H1 (cell line): ENCODE measurements at regions not wholly inside any gene's neighbourhood (a gene's known extent, or its start where the extent isn't known, plus 50 kb on each side); places are given as distances from the start of the nearest gene placed in this dataset.

Source experiments
- CTCF ChIA-PET: fragments of 300-600 bp; sonication (Branson Sonifier 250); formaldehyde crosslinking; loops from one replicate; lab custom pipeline; 2021; ENCODE audit not compliant: partially characterized antibody; lab: Charles Lee
- POLR2A ChIA-PET: fragments of 300-600 bp; sonication (Branson Sonifier 250); formaldehyde crosslinking; loops from one replicate; lab custom pipeline; 2021; ENCODE audit warnings: inconsistent platforms; ENCODE audit not compliant: partially characterized antibody; lab: Charles Lee
- DNase-seq, 2 experiments: peaks; one replicate each; pipeline versions ENCODE4 v3.0.0 to v3.0.0-alpha.2; 2010 to 2022; ENCODE audit warnings: low spot score in 2 of 2, low read depth in 1 of 2, mixed read lengths in 1 of 2
- FAIRE-seq: peaks from 2 replicates; lab custom pipeline; 2011; peaks lifted over from hg19 to GRCh38; lab: Jason Lieb, UNC
- H2AFZ ChIP-seq: 2 replicates; pipeline ENCODE4 v1.8.1; 2012; ENCODE audit warnings: low read length, inconsistent platforms
- H2AK5ac ChIP-seq: 2 replicates; pipeline ENCODE4 v1.6.1; 2013; ENCODE audit warnings: low read depth, low read length
- H2BK120ac ChIP-seq: replicated peaks from 2 replicates; pipeline ENCODE3; 2013; ENCODE audit warnings: low read depth, low read length, inconsistent platforms
- H2BK12ac ChIP-seq: 2 replicates; pipeline ENCODE4 v1.6.1; 2013; ENCODE audit warnings: low read depth, low read length
- H2BK15ac ChIP-seq: 2 replicates; pipeline ENCODE4 v1.6.1; 2013; ENCODE audit warnings: low read length
- H2BK20ac ChIP-seq: 2 replicates; pipeline ENCODE4 v1.6.1; 2013; ENCODE audit warnings: low read length
- H2BK5ac ChIP-seq: 2 replicates; pipeline ENCODE4 v1.6.1; 2013; ENCODE audit warnings: low read depth, low read length
- H3K14ac ChIP-seq: 2 replicates; pipeline ENCODE4 v1.6.1; 2013; ENCODE audit warnings: inconsistent platforms; ENCODE audit not compliant: insufficient read length
- H3K18ac ChIP-seq: 2 replicates; pipeline ENCODE4 v1.6.1; 2013; ENCODE audit warnings: low read length; ENCODE audit errors: extremely low read depth
- H3K23ac ChIP-seq: 2 replicates; pipeline ENCODE4 v1.6.1; 2013; ENCODE audit warnings: inconsistent platforms; ENCODE audit not compliant: insufficient read length
- H3K23me2 ChIP-seq: 2 replicates; pipeline ENCODE4 v1.6.1; 2013; ENCODE audit warnings: low read depth, low read length
- H3K27ac ChIP-seq: 2 replicates; pipeline ENCODE4 v1.6.1; 2011; ENCODE audit warnings: low read depth, low read length, inconsistent platforms
- H3K27me3 ChIP-seq, 4 experiments: replicated peaks in 1 of 4; 1 replicate in 1 of 4; 2 replicates in 3 of 4; pipeline versions ENCODE4 v1.6.1 to v1.8.1; 2011 to 2013; ENCODE audit warnings: low read length in 3 of 4, mild to moderate bottlenecking in 3 of 4, inconsistent platforms in 2 of 4, mixed read lengths in 2 of 4, moderate library complexity in 1 of 4; ENCODE audit not compliant: control insufficient read depth in 3 of 4, insufficient read depth in 3 of 4; ENCODE audit errors: extremely low read depth in 1 of 4
- H3K36me3 ChIP-seq, 4 experiments: 2 replicates each; pipeline versions ENCODE4 v1.6.1 to v1.8.1; 2011 to 2013; ENCODE audit warnings: mild to moderate bottlenecking in 4 of 4, low read length in 3 of 4, moderate library complexity in 2 of 4, control low read depth in 1 of 4, inconsistent platforms in 1 of 4; ENCODE audit not compliant: insufficient read depth in 4 of 4, control insufficient read depth in 2 of 4
- H3K4ac ChIP-seq: replicated peaks from 2 replicates; pipeline ENCODE3; 2013; ENCODE audit warnings: low read length, low read depth, mixed read lengths, inconsistent platforms; ENCODE audit not compliant: insufficient read length
- H3K4me1 ChIP-seq, 4 experiments: replicated peaks in 1 of 4; 1 replicate in 1 of 4; 2 replicates in 3 of 4; pipeline versions ENCODE4 v1.6.1 to v1.8.1; 2011 to 2013; ENCODE audit warnings: low read length in 3 of 4, inconsistent platforms in 2 of 4, mixed read lengths in 1 of 4; ENCODE audit not compliant: insufficient read depth in 4 of 4, control insufficient read depth in 3 of 4
- H3K4me2 ChIP-seq, 2 experiments: 2 replicates each; pipeline versions ENCODE4 v1.6.1 to v1.8.1; 2011 to 2013; ENCODE audit warnings: low read depth in 2 of 2, low read length in 2 of 2, control low read depth in 1 of 2, inconsistent platforms in 1 of 2, mild to moderate bottlenecking in 1 of 2; ENCODE audit not compliant: insufficient read depth in 1 of 2
- H3K4me3 ChIP-seq, 4 experiments: fragments of 200-600, 300-600 bp in 1 of 4; sonication (generic), shearing (Covaris generic), sonication (Bioruptor Twin) in 1 of 4; 2 replicates each; pipeline versions ENCODE4 v1.5.1 to v1.8.1; 2011 to 2016; ENCODE audit warnings: low read length in 4 of 4, low read depth in 3 of 4, control low read depth in 2 of 4, inconsistent platforms in 2 of 4, mild to moderate bottlenecking in 2 of 4, mixed read lengths in 1 of 4, moderate library complexity in 1 of 4; ENCODE audit not compliant: insufficient read depth in 2 of 4; ENCODE audit errors: extremely low read depth in 1 of 4
- H3K56ac ChIP-seq: replicated peaks from 2 replicates; pipeline ENCODE3; 2013; ENCODE audit warnings: low read depth, mild to moderate bottlenecking, mixed read lengths, low read length, inconsistent platforms; ENCODE audit not compliant: insufficient read length
- H3K79me1 ChIP-seq: 2 replicates; pipeline ENCODE4 v1.6.1; 2013; ENCODE audit warnings: low read depth, low read length, control low read depth
- H3K79me2 ChIP-seq, 2 experiments: 2 replicates each; pipeline versions ENCODE4 v1.6.1 to v1.8.1; 2012 to 2013; ENCODE audit warnings: low read length in 2 of 2, mild to moderate bottlenecking in 2 of 2, inconsistent platforms in 1 of 2; ENCODE audit not compliant: insufficient read depth in 2 of 2, control insufficient read depth in 1 of 2
- H3K9ac ChIP-seq, 4 experiments: replicated peaks in 1 of 4; 1 replicate in 1 of 4; 2 replicates in 3 of 4; pipeline versions ENCODE4 v1.6.1 to v1.8.1; 2011 to 2013; ENCODE audit warnings: low read depth in 3 of 4, low read length in 3 of 4, control low read depth in 2 of 4, mild to moderate bottlenecking in 2 of 4, moderate library complexity in 2 of 4, inconsistent platforms in 1 of 4; ENCODE audit errors: extremely low read depth in 1 of 4
- H3K9me3 ChIP-seq, 2 experiments: 2 replicates each; pipeline versions ENCODE4 v1.6.1 to v1.8.1; 2012 to 2013; ENCODE audit warnings: mild to moderate bottlenecking in 2 of 2, moderate library complexity in 2 of 2, control low read depth in 1 of 2, inconsistent platforms in 1 of 2, low read depth in 1 of 2, low read length in 1 of 2, mixed read lengths in 1 of 2; ENCODE audit not compliant: insufficient read depth in 2 of 2
- H4K20me1 ChIP-seq, 2 experiments: replicated peaks in 1 of 2; 2 replicates each; pipeline versions ENCODE3 to v1.8.1; 2011 to 2013; ENCODE audit warnings: inconsistent platforms in 2 of 2, low read length in 2 of 2, mild to moderate bottlenecking in 1 of 2; ENCODE audit not compliant: insufficient read depth in 2 of 2, control insufficient read depth in 1 of 2
- H4K5ac ChIP-seq: 2 replicates; pipeline ENCODE4 v1.6.1; 2013; ENCODE audit warnings: low read length, low read depth, mixed read lengths, inconsistent platforms; ENCODE audit not compliant: insufficient read length
- H4K8ac ChIP-seq: 2 replicates; pipeline ENCODE4 v1.8.0; 2013; ENCODE audit warnings: mild to moderate bottlenecking, moderate library complexity, low read length, inconsistent platforms; ENCODE audit not compliant: insufficient read depth; ENCODE audit errors: extremely low read depth
- H4K91ac ChIP-seq: replicated peaks from 2 replicates; pipeline ENCODE3; 2013; ENCODE audit warnings: low read length, mixed read lengths, inconsistent platforms; ENCODE audit not compliant: insufficient read length
- POU5F1 ChIP-seq: IDR thresholded peaks from 2 replicates; pipeline ENCODE4 v1.6.1; 2011; ENCODE audit warnings: low read depth, mild to moderate bottlenecking, low read length, moderate library complexity
- WGBS, 2 experiments: shearing (Covaris generic) in 1 of 2; methylation state at CpG; one replicate each; pipeline versions ENCODE4 v1.1.6 to v1.1.7; 2013 to 2015; ENCODE audit warnings: low lambda C conversion rate in 2 of 2, mixed read lengths in 2 of 2, inconsistent platforms in 1 of 2, low coverage in 1 of 2, missing lambda C conversion rate in 1 of 2; ENCODE audit not compliant: insufficient replicate concordance in 2 of 2, insufficient coverage in 1 of 2, insufficient read length in 1 of 2; ENCODE audit errors: extremely low coverage in 1 of 2, missing lambda C conversion rate in 1 of 2; 5-methylcytosine and 5-hydroxymethylcytosine counted together

DNA sequence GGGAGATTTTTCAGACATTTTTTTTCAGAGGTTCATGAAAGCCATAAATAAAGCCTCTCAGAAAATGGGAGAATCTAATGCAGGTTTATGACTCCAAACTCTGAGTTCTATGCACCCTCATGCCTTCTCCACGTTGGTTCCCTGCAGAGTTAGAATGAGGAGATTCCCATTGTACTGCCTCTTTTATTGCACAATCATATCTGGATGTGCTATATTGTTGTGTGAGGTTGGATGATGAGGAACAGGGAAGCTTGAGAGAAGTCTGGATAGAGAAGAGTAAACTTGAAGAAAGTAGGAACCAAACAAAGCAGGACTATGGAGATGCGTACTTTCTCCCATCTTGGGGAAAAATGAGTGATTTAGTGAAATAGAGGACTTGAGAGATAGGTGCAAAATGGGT, 178.8 kb downstream of the PDCD6IP start:
- no peak overlapping the region for H3K18ac ChIP-seq
- 78% methylated on average over 2 of the region's 2 CpGs; no CpG with 5 or more reads in 1 of the 2 experiments for WGBS, 2 experiments
- FAIRE-seq = no peak

More for the DNA sequence above, 178.8 kb downstream of the PDCD6IP start:
- Histone ChIP-seq H4K20me1 (no peaks in the 10 kb centered on the region), H4K5ac (no peak overlapping the region), H2BK5ac (no peak overlapping the region), H3K4me2 (no peak overlapping the region), H4K8ac (no peak overlapping the region), H3K56ac (no peak overlapping the region), H2BK20ac (no peak overlapping the region), H2AK5ac (no peak overlapping the region), H3K79me2 (no peaks in the 10 kb centered on the region), H3K4me1 (no peaks in the 10 kb centered on the region), H3K27ac (no peak overlapping the region), H3K4ac (no peak overlapping the region), H3K23ac (no peak overlapping the region), H3K27me3 (no peaks in the 10 kb centered on the region), H2AFZ (no peak overlapping the region), H4K91ac (no peak overlapping the region), H3K14ac (no peak overlapping the region), H3K9me3 (no peaks in the 10 kb centered on the region), H2BK120ac (no peak overlapping the region), H3K79me1 (no peaks in the 10 kb centered on the region), H3K4me3 (no peak overlapping the region), H3K23me2 (no peaks in the 10 kb centered on the region; the same call in 1 of the 2 replicates), H3K9ac (no peak overlapping the region), H2BK15ac (no peak overlapping the region), H2BK12ac (no peak overlapping the region), H3K36me3 (no peaks in the 10 kb centered on the region)
- TF ChIP-seq POU5F1 = no peak
- ChIA-PET CTCF (interaction anchor here (1.0 to 4.1 kb wide), 3 partner anchors 20 to 39 kb away, joined by 3 to 13 read pairs (median 3); no protein-coding TSS in a partner anchor), POLR2A (no interaction called here)
- DNase-seq = no peak
